ENCODE measurements at regions not wholly inside any gene's neighbourhood (a gene's known extent, or its start where the extent isn't known, plus 50 kb on each side); places are given as distances from the start of the nearest gene placed in this dataset.

GRCh38 chr14:27366596-27366995 is 768.8 kb upstream of the NOVA1 start:
- TF ChIP-seq CTCF (IDR thresholded peaks at IDR 0.05) (no peak), EZH2 (IDR thresholded peaks at IDR 0.05; ENCODE audit: borderline replicate concordance, insufficient read depth, low read depth, low read length, poor library complexity, severe bottlenecking) (no peak)
